H9 (cell line): ENCODE measurements at regions not wholly inside any gene's neighbourhood (a gene's known extent, or its start where the extent isn't known, plus 50 kb on each side); places are given as distances from the start of the nearest gene placed in this dataset.

Experiments
- DNase-seq: peaks from one replicate; pipeline ENCODE4 v3.0.0-alpha.2; 2017
- H2AFZ ChIP-seq: one replicate; pipeline ENCODE4 v1.6.1; 2013; ENCODE audit warnings: mild to moderate bottlenecking, low read length, control low read depth, moderate library complexity
- H2AK5ac ChIP-seq: 2 replicates; pipeline ENCODE4 v1.6.1; 2013; ENCODE audit warnings: low read length, control low read depth, mixed read lengths; ENCODE audit not compliant: insufficient read length
- H2BK120ac ChIP-seq: one replicate; pipeline ENCODE4 v1.6.1; 2013; ENCODE audit warnings: low read depth, mild to moderate bottlenecking, low read length, control low read depth, inconsistent platforms; ENCODE audit not compliant: poor library complexity, severe bottlenecking
- H2BK12ac ChIP-seq: 2 replicates; pipeline ENCODE4 v1.6.1; 2013; ENCODE audit warnings: low read length, control low read depth, mixed read lengths, low read depth; ENCODE audit not compliant: insufficient read length
- H2BK15ac ChIP-seq: 2 replicates; pipeline ENCODE4 v1.6.1; 2013; ENCODE audit warnings: low read depth, low read length, control low read depth
- H2BK20ac ChIP-seq: one replicate; pipeline ENCODE4 v1.6.1; 2013; ENCODE audit warnings: low read depth, mild to moderate bottlenecking, low read length, control low read depth, inconsistent platforms; ENCODE audit not compliant: poor library complexity, severe bottlenecking
- H2BK5ac ChIP-seq: 2 replicates; pipeline ENCODE4 v1.6.1; 2013; ENCODE audit warnings: low read length, control low read depth, mixed read lengths; ENCODE audit not compliant: insufficient read length
- H3K14ac ChIP-seq: 2 replicates; pipeline ENCODE4 v1.6.1; 2013; ENCODE audit warnings: low read length, control low read depth; ENCODE audit not compliant: insufficient read depth
- H3K18ac ChIP-seq: 2 replicates; pipeline ENCODE4 v1.6.1; 2013; ENCODE audit warnings: low read depth, mild to moderate bottlenecking, mixed read lengths, low read length, control low read depth; ENCODE audit not compliant: insufficient read length
- H3K23ac ChIP-seq: 2 replicates; pipeline ENCODE4 v1.6.1; 2013; ENCODE audit warnings: low read length, control low read depth, mixed read lengths, low read depth; ENCODE audit not compliant: insufficient read length
- H3K23me2 ChIP-seq: 2 replicates; pipeline ENCODE4 v1.6.1; 2013; ENCODE audit warnings: low read depth, mild to moderate bottlenecking, mixed read lengths, low read length, control low read depth; ENCODE audit not compliant: insufficient read length, poor library complexity, severe bottlenecking
- H3K27ac ChIP-seq: 2 replicates; pipeline ENCODE4 v1.5.1; 2013; ENCODE audit warnings: low read length, control low read depth, mixed read lengths, low read depth; ENCODE audit not compliant: insufficient read length
- H3K27me3 ChIP-seq: 2 replicates; pipeline ENCODE4 v1.6.1; 2013; ENCODE audit warnings: low read length, control low read depth, inconsistent platforms; ENCODE audit not compliant: insufficient read depth
- H3K4ac ChIP-seq: 2 replicates; pipeline ENCODE4 v1.6.1; 2013; ENCODE audit warnings: low read depth, mild to moderate bottlenecking, control low read depth, inconsistent platforms, low read length, moderate library complexity
- H3K4me1 ChIP-seq: 2 replicates; pipeline ENCODE4 v1.6.1; 2013; ENCODE audit warnings: low read length, control low read depth, inconsistent platforms; ENCODE audit not compliant: insufficient read depth
- H3K4me2 ChIP-seq: 2 replicates; pipeline ENCODE4 v1.6.1; 2013; ENCODE audit warnings: low read length, control low read depth, mixed read lengths; ENCODE audit not compliant: insufficient read length, insufficient read depth
- H3K56ac ChIP-seq: 2 replicates; pipeline ENCODE4 v1.6.1; 2013; ENCODE audit warnings: low read depth, mild to moderate bottlenecking, mixed read lengths, low read length, control low read depth; ENCODE audit not compliant: insufficient read length
- H3K79me1 ChIP-seq: 2 replicates; pipeline ENCODE4 v1.6.1; 2013; ENCODE audit warnings: low read depth, mild to moderate bottlenecking, moderate library complexity, low read length, control low read depth, inconsistent platforms; ENCODE audit not compliant: insufficient read depth, poor library complexity, severe bottlenecking
- H3K79me2 ChIP-seq: 2 replicates; pipeline ENCODE4 v1.6.1; 2013; ENCODE audit warnings: low read length, control low read depth, inconsistent platforms; ENCODE audit not compliant: insufficient read depth
- H3K9ac ChIP-seq: 2 replicates; pipeline ENCODE4 v1.6.1; 2013; ENCODE audit warnings: low read length, control low read depth, mixed read lengths; ENCODE audit not compliant: insufficient read length; ENCODE audit errors: extremely low read depth
- H3K9me3 ChIP-seq: one replicate; pipeline ENCODE4 v1.6.1; 2013; ENCODE audit warnings: low read depth, low read length, inconsistent platforms; ENCODE audit not compliant: control insufficient read depth
- H3T11ph ChIP-seq: one replicate; pipeline ENCODE4 v1.6.1; 2013; ENCODE audit warnings: mild to moderate bottlenecking, low read length, control low read depth, inconsistent platforms
- H4K20me1 ChIP-seq: one replicate; pipeline ENCODE4 v1.6.1; 2013; ENCODE audit not compliant: control insufficient read depth, insufficient read length, insufficient read depth
- H4K5ac ChIP-seq: 2 replicates; pipeline ENCODE4 v1.6.1; 2013; ENCODE audit warnings: low read depth, mild to moderate bottlenecking, mixed read lengths, low read length, control low read depth; ENCODE audit not compliant: insufficient read length
- H4K8ac ChIP-seq: replicated peaks from 2 replicates; pipeline ENCODE4 v1.6.1; 2013; ENCODE audit warnings: low read length, control low read depth, mixed read lengths, low read depth; ENCODE audit not compliant: insufficient read length
- H4K91ac ChIP-seq: 2 replicates; pipeline ENCODE4 v1.6.1; 2013; ENCODE audit warnings: low read depth, mild to moderate bottlenecking, moderate library complexity, mixed read lengths, low read length, control low read depth; ENCODE audit not compliant: insufficient read length
- H3K27ac Mint-ChIP-seq, 3 experiments: 2 replicates in 2 of 3; 3 replicates in 1 of 3; pipeline ENCODE4 v1.8.0; 2020 to 2021; ENCODE audit warnings: mixed read lengths in 3 of 3, mild to moderate bottlenecking in 1 of 3, moderate library complexity in 1 of 3
- H3K27me3 Mint-ChIP-seq: 2 replicates; pipeline ENCODE4 v1.8.0; 2021; ENCODE audit warnings: low read depth, mild to moderate bottlenecking, moderate library complexity, mixed read lengths
- H3K36me3 Mint-ChIP-seq, 3 experiments: 2 replicates in 2 of 3; 3 replicates in 1 of 3; pipeline ENCODE4 v1.8.0; 2020 to 2021; ENCODE audit warnings: low read depth in 3 of 3, mixed read lengths in 3 of 3; ENCODE audit not compliant: insufficient read depth in 1 of 3
- H3K4me1 Mint-ChIP-seq, 2 experiments: 2 replicates each; pipeline ENCODE4 v1.8.0; 2020; ENCODE audit warnings: mixed read lengths in 2 of 2
- H3K4me3 Mint-ChIP-seq, 2 experiments: 2 replicates in 1 of 2; 3 replicates in 1 of 2; pipeline ENCODE4 v1.8.0; 2020 to 2021; ENCODE audit warnings: mild to moderate bottlenecking in 2 of 2, mixed read lengths in 2 of 2, moderate library complexity in 1 of 2
- H3K9me3 Mint-ChIP-seq, 2 experiments: 2 replicates in 1 of 2; 3 replicates in 1 of 2; pipeline ENCODE4 v1.8.0; 2020; ENCODE audit warnings: mild to moderate bottlenecking in 2 of 2, mixed read lengths in 2 of 2, moderate library complexity in 1 of 2
- CTCF ChIP-seq: fragments of 200-600 bp; sonication (generic); conservative IDR thresholded peaks from 3 replicates; pipeline ENCODE4 v1.8.0; 2021; ENCODE audit warnings: antibody characterized with exemption, mild to moderate bottlenecking
- WGBS: extraction: QIAGEN DNeasy Blood & Tissue Kit; methylation state at CpG from one replicate; pipeline ENCODE4 v1.1.7; 2013; ENCODE audit warnings: missing lambda C conversion rate, low lambda C conversion rate, mixed read lengths; ENCODE audit not compliant: insufficient read length; ENCODE audit errors: extremely low coverage; 5-methylcytosine and 5-hydroxymethylcytosine counted together

- no peak overlapping the region for H3K9ac ChIP-seq
- H3K4ac ChIP-seq: no peak overlapping the region
- H4K5ac ChIP-seq: no peak overlapping the region
- no peak overlapping the region for H2BK15ac ChIP-seq
- H2BK120ac ChIP-seq: no peak overlapping the region
- no peak overlapping the region for H3K4me3 Mint-ChIP-seq
- no peaks in the 10 kb centered on the region for H3K9me3 ChIP-seq
- no peak overlapping the region for H2BK5ac ChIP-seq
- no peak overlapping the region for H3K18ac ChIP-seq
- peaks cover 0 to 5% of the 10 kb centered on the region in 2 experiments; a peak in 3 of 5 replicates for H3K9me3 Mint-ChIP-seq
- H2BK12ac ChIP-seq: no peak overlapping the region
- H3K4me2 ChIP-seq: no peak overlapping the region
- H3K79me1 ChIP-seq: no peaks in the 10 kb centered on the region
- no peak overlapping the region for H4K8ac ChIP-seq
- H4K91ac ChIP-seq: no peak overlapping the region
- H4K20me1 ChIP-seq: no peaks in the 10 kb centered on the region
- no peak overlapping the region for H3K56ac ChIP-seq
- H3K14ac ChIP-seq: no peak overlapping the region
- DNase-seq: no peak
- H3K27me3 Mint-ChIP-seq: no peaks in the 10 kb centered on the region
- no peak overlapping the region for H3K27ac Mint-ChIP-seq
- no peaks in the 10 kb centered on the region for H3K4me1 Mint-ChIP-seq
- H2AK5ac ChIP-seq: no peak overlapping the region
- H3K27ac ChIP-seq: no peak overlapping the region
- no peak for TF ChIP-seq CTCF
- H2AFZ ChIP-seq: no peak overlapping the region
- no peak overlapping the region for H2BK20ac ChIP-seq
- no peak overlapping the region for H3T11ph ChIP-seq
- WGBS: no CpG with 5 or more reads among the region's 3 CpGs
- no peaks in the 10 kb centered on the region for H3K27me3 ChIP-seq
- H3K36me3 Mint-ChIP-seq: peaks cover 0 to 5% (median 2%) of the 10 kb centered on the region in 3 experiments; a peak in 2 of 7 replicates
- H3K23me2 ChIP-seq: no peaks in the 10 kb centered on the region
- no peak overlapping the region for H3K23ac ChIP-seq
- no peaks in the 10 kb centered on the region for H3K4me1 ChIP-seq
- H3K79me2 ChIP-seq: no peaks in the 10 kb centered on the region
Observed at GRCh38 chr4:66204534-66205247, 534.4 kb upstream of the EPHA5 start.
